Peyer's patch (tissue), 4 donors: ENCODE measurements at regions not wholly inside any gene's neighbourhood (a gene's known extent, or its start where the extent isn't known, plus 50 kb on each side); places are given as distances from the start of the nearest gene placed in this dataset.

Experiments
- CTCF ChIP-seq, 6 experiments: fragments of 450-650 bp in 4 of 6; fragments of 200-600 bp in 2 of 6; sonication (generic) in 1 of 6; IDR thresholded peaks; one replicate each; pipeline ENCODE4 v1.5.1; 2017 to 2019; ENCODE audit warnings: antibody characterized with exemption in 6 of 6, mild to moderate bottlenecking in 3 of 6, moderate library complexity in 1 of 6
- POLR2A ChIP-seq, 2 donors: fragments of 450-650 bp; IDR thresholded peaks; one replicate each; pipeline ENCODE4 v1.5.1; 2017; ENCODE audit warnings: antibody characterized with exemption in 2 of 2, mild to moderate bottlenecking in 2 of 2, moderate library complexity in 2 of 2

- TF ChIP-seq CTCF (IDR thresholded peaks at IDR 0.05) (no peak), POLR2A (IDR thresholded peaks at IDR 0.05) (no peak)
These were observed 54.3 kb upstream of the LRCH1 start for GRCh38 chr13:46498650-46499049.
